GM12801 (cell line): ENCODE measurements at regions not wholly inside any gene's neighbourhood (a gene's known extent, or its start where the extent isn't known, plus 50 kb on each side); places are given as distances from the start of the nearest gene placed in this dataset.

Experiments used
- TF ChIP-seq, protein P1 (sequence below): IDR thresholded peaks from one replicate; pipeline ENCODE4 v1.5.1; 2011; ENCODE audit warnings: control low read depth; ENCODE audit not compliant: insufficient read length; ENCODE audit errors: extremely low read depth

DNA sequence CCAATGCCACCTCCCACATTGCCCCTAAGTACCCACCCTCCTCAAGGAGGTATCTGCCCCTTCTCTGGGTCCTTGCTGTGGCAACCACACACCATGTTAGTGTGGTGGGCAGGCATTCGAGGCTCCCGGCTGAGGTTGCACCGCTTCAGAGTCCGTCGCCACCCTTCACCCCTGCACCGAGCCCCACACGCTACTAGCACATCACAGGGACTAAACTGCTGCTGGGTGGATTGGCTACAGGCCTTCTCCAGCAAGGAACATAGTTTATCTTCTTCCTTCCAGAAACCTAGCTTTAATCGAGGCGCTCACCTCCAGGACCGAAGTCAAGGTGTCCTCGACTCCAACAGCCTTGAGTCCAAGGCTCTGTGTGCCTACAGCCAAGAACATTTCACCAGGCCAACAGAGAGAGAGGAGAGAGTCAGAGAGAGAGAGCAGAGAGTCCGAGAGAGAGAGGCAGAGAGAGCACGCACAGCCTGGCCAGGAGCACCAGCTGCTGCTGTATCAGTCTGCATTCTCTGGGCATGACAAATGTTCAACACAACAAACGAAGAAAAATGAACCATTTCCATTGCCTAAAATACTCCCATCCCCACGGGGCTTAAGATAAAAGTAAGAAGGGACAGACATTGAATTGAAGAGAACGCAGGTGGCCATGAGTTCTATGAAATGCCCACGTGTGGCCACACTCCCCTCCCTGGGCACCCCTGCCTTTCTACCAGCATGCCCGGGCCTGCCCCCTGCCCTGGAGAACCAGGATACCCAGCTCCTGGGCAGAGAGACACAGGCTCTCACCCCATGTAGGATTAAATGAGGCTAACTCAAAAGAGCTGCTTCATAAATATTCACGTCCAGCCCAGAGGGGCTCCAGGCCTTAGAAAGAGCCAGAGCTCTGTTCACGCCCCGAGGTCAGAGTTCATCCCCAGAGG, 94.9 kb downstream of the RBFOX3 start:
- TF ChIP-seq, protein P1, sequence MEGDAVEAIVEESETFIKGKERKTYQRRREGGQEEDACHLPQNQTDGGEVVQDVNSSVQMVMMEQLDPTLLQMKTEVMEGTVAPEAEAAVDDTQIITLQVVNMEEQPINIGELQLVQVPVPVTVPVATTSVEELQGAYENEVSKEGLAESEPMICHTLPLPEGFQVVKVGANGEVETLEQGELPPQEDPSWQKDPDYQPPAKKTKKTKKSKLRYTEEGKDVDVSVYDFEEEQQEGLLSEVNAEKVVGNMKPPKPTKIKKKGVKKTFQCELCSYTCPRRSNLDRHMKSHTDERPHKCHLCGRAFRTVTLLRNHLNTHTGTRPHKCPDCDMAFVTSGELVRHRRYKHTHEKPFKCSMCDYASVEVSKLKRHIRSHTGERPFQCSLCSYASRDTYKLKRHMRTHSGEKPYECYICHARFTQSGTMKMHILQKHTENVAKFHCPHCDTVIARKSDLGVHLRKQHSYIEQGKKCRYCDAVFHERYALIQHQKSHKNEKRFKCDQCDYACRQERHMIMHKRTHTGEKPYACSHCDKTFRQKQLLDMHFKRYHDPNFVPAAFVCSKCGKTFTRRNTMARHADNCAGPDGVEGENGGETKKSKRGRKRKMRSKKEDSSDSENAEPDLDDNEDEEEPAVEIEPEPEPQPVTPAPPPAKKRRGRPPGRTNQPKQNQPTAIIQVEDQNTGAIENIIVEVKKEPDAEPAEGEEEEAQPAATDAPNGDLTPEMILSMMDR = no peak

DNA sequence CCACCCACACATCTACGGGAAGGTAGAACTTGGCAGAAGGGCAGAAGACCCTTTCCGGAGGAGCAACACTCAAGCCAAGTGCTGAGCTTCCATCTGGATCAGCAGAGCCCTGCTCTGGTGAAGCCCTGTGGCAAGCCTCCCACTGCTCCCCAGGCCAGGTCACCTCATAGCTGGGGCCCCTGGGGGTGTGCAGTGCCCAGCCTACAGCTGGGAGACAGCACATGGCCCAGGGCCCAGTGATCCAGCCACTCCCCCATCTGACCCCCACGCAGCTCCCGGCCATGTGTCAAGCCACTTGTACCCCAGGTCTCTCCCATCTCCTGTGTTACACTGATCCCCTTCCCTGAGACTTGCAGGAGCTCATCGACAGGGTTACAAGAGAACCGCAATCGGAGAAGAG, 95.7 kb downstream of the RBFOX3 start:
- TF ChIP-seq, protein P1 = no peak

DNA sequence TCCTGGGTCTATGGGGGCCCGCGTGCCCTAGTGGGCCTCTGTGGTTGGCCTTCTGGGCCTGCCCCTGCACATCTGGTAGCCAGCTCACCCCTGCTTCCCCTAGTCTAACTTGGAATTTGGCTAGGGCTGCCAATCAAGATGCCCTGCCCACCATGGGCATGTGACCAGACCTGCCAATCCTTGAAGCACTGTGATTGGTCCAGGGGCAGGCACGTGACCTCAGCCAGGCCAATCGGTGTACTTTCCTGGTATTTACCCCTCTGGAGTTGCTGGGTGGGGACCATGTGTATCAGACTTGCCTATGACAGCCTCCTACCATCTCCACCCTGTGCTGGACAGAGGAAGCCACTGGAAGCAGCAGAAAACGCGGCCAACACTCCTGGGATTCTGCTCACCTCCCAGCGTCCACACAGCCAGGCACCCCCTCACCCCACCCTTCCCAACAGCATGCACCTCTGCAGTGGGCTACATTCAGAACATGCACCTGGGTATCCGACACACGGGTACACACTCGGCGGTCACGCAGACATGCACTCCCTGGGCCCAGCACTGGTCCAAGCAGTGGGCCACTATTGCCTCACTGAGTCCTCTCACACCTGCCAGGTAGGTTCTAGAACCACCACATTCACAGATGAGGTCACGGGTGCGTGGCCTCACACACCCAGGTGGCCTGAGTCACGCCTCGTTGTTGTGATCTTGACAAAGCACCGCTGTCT, 96.9 kb downstream of the RBFOX3 start:
- TF ChIP-seq, protein P1 = no peak

DNA sequence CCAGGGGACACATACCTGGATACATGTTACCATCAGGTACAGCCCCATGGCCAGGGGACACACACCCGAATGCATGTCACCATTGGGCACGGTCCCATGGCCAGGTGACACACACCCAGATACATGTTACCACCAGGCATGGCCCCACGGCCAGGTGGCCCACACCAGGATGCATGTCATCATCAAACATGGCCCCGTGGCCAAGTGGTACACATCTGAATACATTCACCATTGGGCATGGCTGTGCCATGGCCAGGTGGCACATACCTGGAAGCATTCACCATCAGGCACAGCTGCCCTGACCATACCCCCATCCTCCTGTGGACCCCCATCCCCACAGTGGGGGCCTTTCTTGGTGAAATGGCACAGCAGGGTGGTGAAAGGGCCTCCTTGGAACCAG, 97.6 kb downstream of the RBFOX3 start:
- TF ChIP-seq, protein P1 = no peak

DNA sequence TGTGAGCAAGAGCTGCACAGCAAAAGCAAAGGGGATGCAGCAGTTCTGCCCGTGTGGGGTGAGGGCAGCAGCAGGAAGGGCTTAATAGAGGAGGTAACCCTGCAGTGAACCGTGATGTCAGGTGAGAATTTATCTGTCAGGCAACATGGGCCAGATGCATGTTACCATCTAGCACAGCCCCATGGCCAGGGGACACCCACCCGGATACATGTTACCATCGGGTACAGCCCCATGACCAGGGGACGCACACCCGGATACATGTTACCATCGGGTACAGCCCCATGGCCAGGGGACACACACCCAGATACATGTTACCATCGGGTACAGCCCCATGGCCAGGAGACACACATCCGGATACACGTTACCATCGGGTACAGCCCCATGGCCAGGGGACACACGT, 99.4 kb downstream of the RBFOX3 start:
- TF ChIP-seq, protein P1 = no peak

DNA sequence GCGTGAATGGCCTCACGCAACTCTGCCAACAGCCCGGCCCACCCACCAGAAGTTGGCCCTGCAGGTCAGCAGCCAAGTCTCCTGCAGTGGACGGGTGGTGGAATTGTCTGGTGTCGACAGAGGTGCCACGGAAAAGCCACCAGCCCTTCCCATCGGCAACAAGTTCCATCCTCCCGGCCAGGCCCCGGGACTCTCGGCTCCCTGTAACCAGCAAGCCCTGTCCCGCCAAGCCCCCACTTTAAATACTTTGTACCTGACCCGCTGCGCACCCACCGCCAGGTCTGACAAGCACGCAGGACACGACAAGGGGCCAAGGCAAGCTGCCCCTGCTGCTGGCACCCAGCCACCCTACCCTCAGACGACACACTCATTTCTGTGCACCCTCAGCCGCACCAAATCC, 100.8 kb downstream of the RBFOX3 start:
- TF ChIP-seq, protein P1 = no peak

DNA sequence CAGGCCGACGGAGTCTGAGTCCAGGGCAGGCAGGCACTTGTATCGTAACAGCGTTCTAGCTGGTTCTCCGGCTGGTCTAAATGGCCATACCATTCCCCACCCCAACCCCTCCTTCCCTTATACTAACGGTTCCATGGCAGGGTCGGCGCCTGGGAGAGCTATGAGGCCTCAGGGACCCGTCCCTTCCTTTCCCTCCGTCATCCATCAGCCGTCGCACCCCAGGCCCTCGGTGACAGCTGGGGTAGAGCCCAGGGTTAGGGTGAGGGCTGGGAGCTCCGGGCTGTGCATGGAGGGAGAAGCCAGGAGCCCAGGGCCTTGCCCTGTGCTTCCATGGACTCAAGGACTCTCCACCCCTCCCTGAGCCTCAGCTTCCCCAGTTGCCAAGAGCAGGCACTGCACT, 101.4 kb downstream of the RBFOX3 start:
- TF ChIP-seq, protein P1 = no peak
